ENCODE measurements at regions not wholly inside any gene's neighbourhood (a gene's known extent, or its start where the extent isn't known, plus 50 kb on each side); places are given as distances from the start of the nearest gene placed in this dataset.

DNA sequence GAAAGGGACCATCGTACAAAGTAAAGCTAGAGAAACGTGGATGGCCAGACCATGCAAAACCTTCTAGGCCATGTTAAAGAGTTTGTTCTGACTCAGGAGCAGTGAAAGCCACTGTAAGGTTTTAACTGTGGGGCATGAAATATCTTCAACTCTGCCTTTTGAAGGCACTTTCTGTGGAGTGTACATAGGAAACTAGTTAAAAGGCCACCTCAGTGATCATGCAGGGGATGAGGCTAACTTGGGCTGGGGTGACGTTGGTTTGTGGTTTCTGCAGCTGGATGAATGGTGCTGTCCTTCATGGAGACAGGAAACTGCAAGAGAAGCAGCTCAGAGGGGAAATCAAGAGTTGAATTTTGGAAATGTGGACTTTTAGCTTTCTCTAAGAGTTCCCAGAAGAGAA is 190.7 kb downstream of the CDCA7 start:
- Histone ChIP-seq H3K4me1 (ENCODE audit: control insufficient read depth, insufficient read depth, low read length, unreplicated experiment) (no peaks in the 10 kb centered on the region), H3K27me3 (ENCODE audit: insufficient read depth, low read length) (peaks cover 17% of the 10 kb centered on the region), H3K79me2 (ENCODE audit: control insufficient read depth, insufficient read depth, low read length, unreplicated experiment) (no peaks in the 10 kb centered on the region), H2AFZ (ENCODE audit: low read length, unreplicated experiment) (no peak overlapping the region), H3K4me3 (ENCODE audit: low read depth, low read length) (no peak overlapping the region), H3K36me3 (ENCODE audit: insufficient read depth, low read length) (no peaks in the 10 kb centered on the region), H3K27ac (ENCODE audit: low read depth, low read length) (no peak overlapping the region)

DNA sequence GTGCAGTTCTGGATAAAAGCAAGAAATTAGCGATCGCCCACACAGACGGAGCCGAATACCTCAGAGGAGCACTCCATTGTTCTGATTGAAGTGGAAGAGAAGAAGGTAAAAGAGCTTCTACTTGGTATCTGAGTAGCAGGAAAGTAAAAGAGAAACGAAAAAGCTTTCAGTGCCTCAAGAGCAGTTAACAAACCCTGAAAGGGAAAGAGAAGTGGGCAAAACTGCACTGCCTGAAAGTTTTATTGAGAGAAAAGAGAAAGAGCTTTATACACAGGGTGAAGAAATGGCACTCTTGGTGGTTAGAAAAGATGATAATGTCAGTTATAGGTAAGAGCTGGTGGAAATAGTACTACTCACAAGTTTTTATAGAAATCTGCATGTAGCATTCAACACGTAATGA is 192.8 kb downstream of the CDCA7 start:
- Histone ChIP-seq H3K36me3 (ENCODE audit: insufficient read depth, low read length) (no peaks in the 10 kb centered on the region), H3K4me3 (ENCODE audit: low read depth, low read length) (no peak overlapping the region), H2AFZ (ENCODE audit: low read length, unreplicated experiment) (no peak overlapping the region), H3K27me3 (ENCODE audit: insufficient read depth, low read length) (peaks cover 17% of the 10 kb centered on the region), H3K4me1 (ENCODE audit: control insufficient read depth, insufficient read depth, low read length, unreplicated experiment) (no peaks in the 10 kb centered on the region), H3K27ac (ENCODE audit: low read depth, low read length) (no peak overlapping the region), H3K79me2 (ENCODE audit: control insufficient read depth, insufficient read depth, low read length, unreplicated experiment) (no peaks in the 10 kb centered on the region)

- Histone ChIP-seq H3K79me2 (ENCODE audit: control insufficient read depth, insufficient read depth, low read length, unreplicated experiment) (no peaks in the 10 kb centered on the region), H3K4me3 (ENCODE audit: low read depth, low read length) (no peak overlapping the region), H3K27ac (ENCODE audit: low read depth, low read length) (no peak overlapping the region), H3K36me3 (ENCODE audit: insufficient read depth, low read length) (no peaks in the 10 kb centered on the region), H3K27me3 (ENCODE audit: insufficient read depth, low read length) (peaks cover 27% of the 10 kb centered on the region), H3K4me1 (ENCODE audit: control insufficient read depth, insufficient read depth, low read length, unreplicated experiment) (no peaks in the 10 kb centered on the region), H2AFZ (ENCODE audit: low read length, unreplicated experiment) (no peak overlapping the region)
These were observed 195.5 kb downstream of the CDCA7 start for GRCh38 chr2:173550143-173550542.

- Histone ChIP-seq H3K27ac (ENCODE audit: low read depth, low read length) (no peak overlapping the region), H3K4me1 (ENCODE audit: control insufficient read depth, insufficient read depth, low read length, unreplicated experiment) (no peaks in the 10 kb centered on the region), H2AFZ (ENCODE audit: low read length, unreplicated experiment) (no peak overlapping the region), H3K79me2 (ENCODE audit: control insufficient read depth, insufficient read depth, low read length, unreplicated experiment) (no peaks in the 10 kb centered on the region), H3K27me3 (ENCODE audit: insufficient read depth, low read length) (peaks cover 40% of the 10 kb centered on the region), H3K36me3 (ENCODE audit: insufficient read depth, low read length) (no peaks in the 10 kb centered on the region), H3K4me3 (ENCODE audit: low read depth, low read length) (no peak overlapping the region)
These were observed 197.9 kb downstream of the CDCA7 start for GRCh38 chr2:173552531-173552930.

- H3K27me3 ChIP-seq (ENCODE audit: insufficient read depth, low read length) = peaks cover 46% of the 10 kb centered on the region
- no peaks in the 10 kb centered on the region for H3K36me3 ChIP-seq (ENCODE audit: insufficient read depth, low read length)
- no peak overlapping the region for H3K4me3 ChIP-seq (ENCODE audit: low read depth, low read length)
- no peaks in the 10 kb centered on the region for H3K79me2 ChIP-seq (ENCODE audit: control insufficient read depth, insufficient read depth, low read length, unreplicated experiment)
- H2AFZ ChIP-seq (ENCODE audit: low read length, unreplicated experiment) = no peak overlapping the region
- H3K4me1 ChIP-seq (ENCODE audit: control insufficient read depth, insufficient read depth, low read length, unreplicated experiment) = no peaks in the 10 kb centered on the region
- no peak overlapping the region for H3K27ac ChIP-seq (ENCODE audit: low read depth, low read length)
These were observed 198.9 kb downstream of the CDCA7 start for GRCh38 chr2:173553593-173553992.

GRCh38 chr2:173555833-173556232 is 201.2 kb downstream of the CDCA7 start:
- Histone ChIP-seq H2AFZ (ENCODE audit: low read length, unreplicated experiment) (no peak overlapping the region), H3K27ac (ENCODE audit: low read depth, low read length) (no peak overlapping the region), H3K4me1 (ENCODE audit: control insufficient read depth, insufficient read depth, low read length, unreplicated experiment) (no peaks in the 10 kb centered on the region), H3K79me2 (ENCODE audit: control insufficient read depth, insufficient read depth, low read length, unreplicated experiment) (no peaks in the 10 kb centered on the region), H3K36me3 (ENCODE audit: insufficient read depth, low read length) (no peaks in the 10 kb centered on the region), H3K27me3 (ENCODE audit: insufficient read depth, low read length) (peaks cover 56% of the 10 kb centered on the region), H3K4me3 (ENCODE audit: low read depth, low read length) (no peak overlapping the region)

GRCh38 chr2:173556816-173557215 is 202.1 kb downstream of the CDCA7 start:
- H3K27ac ChIP-seq (ENCODE audit: low read depth, low read length) = no peak overlapping the region
- no peaks in the 10 kb centered on the region for H3K79me2 ChIP-seq (ENCODE audit: control insufficient read depth, insufficient read depth, low read length, unreplicated experiment)
- no peaks in the 10 kb centered on the region for H3K4me1 ChIP-seq (ENCODE audit: control insufficient read depth, insufficient read depth, low read length, unreplicated experiment)
- no peaks in the 10 kb centered on the region for H3K36me3 ChIP-seq (ENCODE audit: insufficient read depth, low read length)
- no peak overlapping the region for H3K4me3 ChIP-seq (ENCODE audit: low read depth, low read length)
- peaks cover 57% of the 10 kb centered on the region for H3K27me3 ChIP-seq (ENCODE audit: insufficient read depth, low read length)
- no peak overlapping the region for H2AFZ ChIP-seq (ENCODE audit: low read length, unreplicated experiment)

DNA sequence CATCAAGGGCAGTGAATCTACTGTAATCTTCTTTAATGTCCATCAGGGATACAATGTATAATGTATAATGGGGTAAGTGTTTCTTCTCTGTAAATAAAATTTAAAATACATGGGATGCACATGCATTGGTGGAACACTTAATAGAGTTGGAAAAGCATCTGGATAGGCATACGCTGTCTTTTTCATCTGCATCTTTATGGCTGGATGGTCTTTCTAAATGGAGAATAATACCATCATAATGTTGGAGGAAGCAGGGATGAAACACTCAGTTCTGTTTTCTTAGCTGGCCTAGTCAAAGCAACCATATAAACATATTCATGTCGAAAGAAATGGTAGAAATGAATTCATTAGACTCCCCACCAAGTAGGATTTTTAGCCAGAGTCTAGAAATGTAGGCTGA is 202.8 kb downstream of the CDCA7 start:
- Histone ChIP-seq H3K4me3 (ENCODE audit: low read depth, low read length) (no peak overlapping the region), H2AFZ (ENCODE audit: low read length, unreplicated experiment) (no peak overlapping the region), H3K36me3 (ENCODE audit: insufficient read depth, low read length) (no peaks in the 10 kb centered on the region), H3K79me2 (ENCODE audit: control insufficient read depth, insufficient read depth, low read length, unreplicated experiment) (no peaks in the 10 kb centered on the region), H3K27ac (ENCODE audit: low read depth, low read length) (no peak overlapping the region), H3K27me3 (ENCODE audit: insufficient read depth, low read length) (peaks cover 57% of the 10 kb centered on the region), H3K4me1 (ENCODE audit: control insufficient read depth, insufficient read depth, low read length, unreplicated experiment) (no peaks in the 10 kb centered on the region)

- Histone ChIP-seq H3K79me2 (ENCODE audit: control insufficient read depth, insufficient read depth, low read length, unreplicated experiment) (no peaks in the 10 kb centered on the region), H3K4me3 (ENCODE audit: low read depth, low read length) (no peak overlapping the region), H2AFZ (ENCODE audit: low read length, unreplicated experiment) (no peak overlapping the region), H3K36me3 (ENCODE audit: insufficient read depth, low read length) (no peaks in the 10 kb centered on the region), H3K27me3 (ENCODE audit: insufficient read depth, low read length) (no peaks in the 10 kb centered on the region; the same call in 1 of the 2 replicates), H3K4me1 (ENCODE audit: control insufficient read depth, insufficient read depth, low read length, unreplicated experiment) (no peaks in the 10 kb centered on the region), H3K27ac (ENCODE audit: low read depth, low read length) (no peak overlapping the region)
These were observed 212.8 kb downstream of the CDCA7 start for GRCh38 chr2:173567493-173567892.

DNA sequence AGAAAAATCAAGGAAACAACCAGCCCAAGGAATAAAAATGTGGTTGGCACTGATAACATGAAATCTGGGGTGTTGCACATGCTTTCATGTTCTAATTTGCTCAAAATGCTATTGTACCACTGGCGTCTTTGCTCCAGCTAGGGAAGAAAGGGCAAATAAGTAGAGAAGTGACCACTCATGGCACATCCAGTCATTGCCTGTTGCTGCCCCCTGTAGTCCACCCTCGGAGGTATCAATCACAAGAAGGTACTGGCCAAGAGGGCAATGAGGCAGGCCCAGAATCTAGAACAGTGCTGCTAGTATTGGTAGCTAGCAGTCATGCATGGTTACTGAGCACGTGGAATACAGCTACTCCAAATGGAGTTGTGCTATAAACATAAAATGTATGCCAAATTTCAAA is 213.4 kb downstream of the CDCA7 start:
- Histone ChIP-seq H3K27me3 (ENCODE audit: insufficient read depth, low read length) (no peaks in the 10 kb centered on the region; the same call in 1 of the 2 replicates), H3K79me2 (ENCODE audit: control insufficient read depth, insufficient read depth, low read length, unreplicated experiment) (no peaks in the 10 kb centered on the region), H2AFZ (ENCODE audit: low read length, unreplicated experiment) (no peak overlapping the region)

DNA sequence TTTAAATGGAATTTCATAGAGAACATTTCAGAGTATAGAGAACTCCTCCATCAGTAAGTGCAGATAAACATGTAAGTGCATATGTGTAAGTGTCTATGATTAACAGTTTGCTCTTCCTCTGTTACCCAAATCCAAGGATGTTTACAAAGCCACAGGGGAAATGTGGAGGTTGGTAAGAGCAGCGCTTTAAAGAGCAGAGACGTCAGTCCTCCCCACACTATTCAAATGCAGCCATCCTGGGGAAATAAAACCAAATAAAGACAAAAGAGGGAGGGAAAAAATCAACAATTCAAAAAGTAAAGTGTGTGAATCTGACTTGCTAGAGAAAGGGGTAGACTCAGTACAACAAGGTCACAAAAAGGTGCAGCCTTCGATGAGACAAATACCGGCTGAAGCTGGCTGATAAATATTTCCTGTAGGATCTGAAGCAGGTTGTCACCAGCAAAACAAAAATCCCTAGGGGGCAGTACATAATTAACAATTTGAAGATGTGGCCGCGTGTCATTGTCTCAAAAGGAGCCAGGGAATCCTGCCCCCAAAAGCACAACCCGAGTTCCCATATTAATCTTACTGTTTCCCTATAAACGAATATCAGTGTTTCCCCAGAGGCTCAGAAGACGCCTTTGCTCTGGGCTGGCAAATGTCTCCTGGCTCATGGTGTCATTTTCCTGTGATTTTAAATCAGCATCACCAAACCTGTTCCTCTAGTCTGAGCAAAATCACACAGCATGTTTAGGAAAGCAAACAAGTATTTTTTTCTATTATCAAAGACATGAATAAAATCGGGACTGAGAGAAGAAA is 216.5 kb downstream of the CDCA7 start:
- Histone ChIP-seq H3K27ac (ENCODE audit: low read depth, low read length) (no peak overlapping the region), H3K4me3 (ENCODE audit: low read depth, low read length) (no peak overlapping the region), H2AFZ (ENCODE audit: low read length, unreplicated experiment) (peak overlapping the region; percentile 35), H3K79me2 (ENCODE audit: control insufficient read depth, insufficient read depth, low read length, unreplicated experiment) (no peaks in the 10 kb centered on the region), H3K27me3 (ENCODE audit: insufficient read depth, low read length) (no peaks in the 10 kb centered on the region; the same call in 1 of the 2 replicates), H3K4me1 (ENCODE audit: control insufficient read depth, insufficient read depth, low read length, unreplicated experiment) (peaks cover 5% of the 10 kb centered on the region), H3K36me3 (ENCODE audit: insufficient read depth, low read length) (no peaks in the 10 kb centered on the region)

More for the DNA sequence above, 213.4 kb downstream of the CDCA7 start:
- no peaks in the 10 kb centered on the region for H3K36me3 ChIP-seq (ENCODE audit: insufficient read depth, low read length)
- no peak overlapping the region for H3K27ac ChIP-seq (ENCODE audit: low read depth, low read length)
- no peaks in the 10 kb centered on the region for H3K4me1 ChIP-seq (ENCODE audit: control insufficient read depth, insufficient read depth, low read length, unreplicated experiment)
- H3K4me3 ChIP-seq (ENCODE audit: low read depth, low read length) = no peak overlapping the region
